Thymus (tissue), 11 donors: ENCODE measurements at regions not wholly inside any gene's neighbourhood (a gene's known extent, or its start where the extent isn't known, plus 50 kb on each side); places are given as distances from the start of the nearest gene placed in this dataset.

Experiments used
- DNase-seq, 9 donors: peaks; one replicate each; pipeline ENCODE4 v3.0.0-alpha.2; 2013; ENCODE audit warnings: low spot score in 9 of 9, low read depth in 6 of 9, missing footprints in 1 of 9
- H3K27ac ChIP-seq, 2 donors: one replicate each; pipeline ENCODE4 v1.5.1; 2013; ENCODE audit warnings: control low read depth in 1 of 2, low read depth in 1 of 2, low read length in 1 of 2, mild to moderate bottlenecking in 1 of 2, moderate library complexity in 1 of 2
- H3K27me3 ChIP-seq, 2 donors: one replicate each; pipeline ENCODE4 v1.5.1; 2013; ENCODE audit warnings: low read length in 1 of 2; ENCODE audit not compliant: control insufficient read depth in 2 of 2, insufficient read depth in 1 of 2
- H3K36me3 ChIP-seq, 2 donors: one replicate each; pipeline ENCODE4 v1.5.1; 2013; ENCODE audit warnings: low read length in 1 of 2, mild to moderate bottlenecking in 1 of 2, moderate library complexity in 1 of 2; ENCODE audit not compliant: control insufficient read depth in 2 of 2, insufficient read depth in 2 of 2
- H3K4me1 ChIP-seq, 2 donors: one replicate each; pipeline ENCODE4 v1.5.1; 2013; ENCODE audit warnings: low read length in 2 of 2; ENCODE audit not compliant: control insufficient read depth in 2 of 2, insufficient read depth in 2 of 2
- H3K4me3 ChIP-seq, 2 donors: one replicate each; pipeline ENCODE4 v1.5.1; 2013; ENCODE audit warnings: low read length in 2 of 2, control low read depth in 1 of 2, mild to moderate bottlenecking in 1 of 2
- H3K9me3 ChIP-seq, 2 donors: one replicate each; pipeline ENCODE4 v1.5.1; 2013; ENCODE audit warnings: low read length in 1 of 2, mild to moderate bottlenecking in 1 of 2; ENCODE audit not compliant: control insufficient read depth in 2 of 2, insufficient read depth in 1 of 2
- WGBS: extraction: QIAGEN DNeasy Blood & Tissue Kit; methylation state at CpG from one replicate; pipeline ENCODE4 v1.1.7; 2013; 5-methylcytosine and 5-hydroxymethylcytosine counted together
- donor health status: healthy.

- H3K27me3 ChIP-seq, result no peaks in the 10 kb centered on the region
- H3K27ac ChIP-seq, result peak overlapping the region in 1 of 2 donors; percentile 12
- no peak overlapping the region for H3K4me3 ChIP-seq
- peak in 1 of 9 donors; percentile 60 for DNase-seq
- no peaks in the 10 kb centered on the region for H3K36me3 ChIP-seq
- H3K4me1 ChIP-seq, result peaks cover 32 to 46% of the 10 kb centered on the region in 2 donors
- no peaks in the 10 kb centered on the region for H3K9me3 ChIP-seq
- 32% methylated on average over 6 of the region's 6 CpGs for WGBS
Observed at GRCh38 chr6:25009393-25009710, 73.6 kb upstream of the RIPOR2 start.

- no peak overlapping the region for H3K27ac ChIP-seq
- H3K9me3 ChIP-seq, result no peaks in the 10 kb centered on the region
- peaks cover 0 to 2% of the 10 kb centered on the region in 2 donors for H3K36me3 ChIP-seq
- peak in 3 of 9 donors; percentile 29 to 52 (median 38) for DNase-seq
- H3K4me3 ChIP-seq, result no peak overlapping the region
- 69% methylated on average over 6 of the region's 6 CpGs for WGBS
- H3K27me3 ChIP-seq, result no peaks in the 10 kb centered on the region
- peaks cover 32 to 44% of the 10 kb centered on the region in 2 donors for H3K4me1 ChIP-seq
Observed at GRCh38 chr6:25010176-25010575, 74.4 kb upstream of the RIPOR2 start.

- DNase-seq, result no peak
- H3K27me3 ChIP-seq, result no peaks in the 10 kb centered on the region
- no peaks in the 10 kb centered on the region for H3K9me3 ChIP-seq
- WGBS, result 98% methylated on average over 3 of the region's 3 CpGs
- H3K4me3 ChIP-seq, result no peak overlapping the region
- peaks cover 32 to 44% of the 10 kb centered on the region in 2 donors for H3K4me1 ChIP-seq
- no peak overlapping the region for H3K27ac ChIP-seq
- peaks cover 0 to 4% of the 10 kb centered on the region in 2 donors for H3K36me3 ChIP-seq
Observed at GRCh38 chr6:25010902-25011625, 75.3 kb upstream of the RIPOR2 start.

- H3K27ac ChIP-seq, result no peak overlapping the region
- no peaks in the 10 kb centered on the region for H3K27me3 ChIP-seq
- peaks cover 22 to 30% of the 10 kb centered on the region in 2 donors for H3K4me1 ChIP-seq
- peaks cover 0 to 4% of the 10 kb centered on the region in 2 donors for H3K36me3 ChIP-seq
- no peaks in the 10 kb centered on the region for H3K9me3 ChIP-seq
- H3K4me3 ChIP-seq, result no peak overlapping the region
- no peak for DNase-seq
- 91% methylated on average over 2 of the region's 2 CpGs for WGBS
Observed at GRCh38 chr6:25012657-25013056, 76.9 kb upstream of the RIPOR2 start.

- Histone ChIP-seq H3K4me3 (no peak overlapping the region), H3K27ac (no peak overlapping the region)
Observed at GRCh38 chr6:25013246-25013645, 77.5 kb upstream of the RIPOR2 start.

GRCh38 chr6:25014369-25014768, 78.6 kb upstream of the RIPOR2 start:
- 95% methylated on average over 3 of the region's 3 CpGs for WGBS
- Histone ChIP-seq H3K27ac (no peak overlapping the region), H3K36me3 (peaks cover 0 to 4% of the 10 kb centered on the region in 2 donors), H3K27me3 (no peaks in the 10 kb centered on the region), H3K9me3 (no peaks in the 10 kb centered on the region), H3K4me1 (peaks cover 9 to 15% of the 10 kb centered on the region in 2 donors), H3K4me3 (no peak overlapping the region)
- no peak for DNase-seq

More at GRCh38 chr6:25013246-25013645, 77.5 kb upstream of the RIPOR2 start:
- peaks cover 0 to 4% of the 10 kb centered on the region in 2 donors for H3K36me3 ChIP-seq
- H3K27me3 ChIP-seq, result no peaks in the 10 kb centered on the region
- DNase-seq, result no peak
- H3K9me3 ChIP-seq, result no peaks in the 10 kb centered on the region
- H3K4me1 ChIP-seq, result peaks cover 19 to 24% of the 10 kb centered on the region in 2 donors
- 93% methylated on average over 4 of the region's 4 CpGs for WGBS

- WGBS, result 94% methylated on average over 11 of the region's 11 CpGs
- peak in 1 of 9 donors; percentile 55 for DNase-seq
- H3K9me3 ChIP-seq, result no peaks in the 10 kb centered on the region
- H3K36me3 ChIP-seq, result peaks cover 0 to 4% of the 10 kb centered on the region in 2 donors
- H3K27ac ChIP-seq, result no peak overlapping the region
- H3K4me1 ChIP-seq, result peaks cover 3 to 9% of the 10 kb centered on the region in 2 donors
- no peak overlapping the region for H3K4me3 ChIP-seq
- H3K27me3 ChIP-seq, result no peaks in the 10 kb centered on the region
Observed at GRCh38 chr6:25014791-25015560, 79.2 kb upstream of the RIPOR2 start.

- no peak for DNase-seq
- WGBS, result 87% methylated on average over 11 of the region's 11 CpGs
- H3K27ac ChIP-seq, result no peak overlapping the region
Observed at GRCh38 chr6:25016014-25016720, 80.4 kb upstream of the RIPOR2 start.

GRCh38 chr6:25017486-25017885, 81.7 kb upstream of the RIPOR2 start:
- Histone ChIP-seq H3K27ac (no peak overlapping the region), H3K36me3 (peaks cover 0 to 4% of the 10 kb centered on the region in 2 donors), H3K27me3 (no peaks in the 10 kb centered on the region), H3K4me3 (no peak overlapping the region), H3K4me1 (no peaks in the 10 kb centered on the region), H3K9me3 (no peaks in the 10 kb centered on the region)
- no peak for DNase-seq
- WGBS, result 95% methylated on average over 4 of the region's 4 CpGs

More at GRCh38 chr6:25016014-25016720, 80.4 kb upstream of the RIPOR2 start:
- H3K36me3 ChIP-seq, result peaks cover 0 to 4% of the 10 kb centered on the region in 2 donors
- no peak overlapping the region for H3K4me3 ChIP-seq
- H3K4me1 ChIP-seq, result no peaks in the 10 kb centered on the region
- H3K27me3 ChIP-seq, result no peaks in the 10 kb centered on the region
- H3K9me3 ChIP-seq, result no peaks in the 10 kb centered on the region
